IPS DF 4.7 (cell line): ENCODE measurements at regions not wholly inside any gene's neighbourhood (a gene's known extent, or its start where the extent isn't known, plus 50 kb on each side); places are given as distances from the start of the nearest gene placed in this dataset.
"Not testable (repeated sequence)": the region's sequence is repeated elsewhere in the genome, so short reads cannot be mapped to it uniquely, and the experiment has no call there.

ENCODE experiments used
- DNase-seq: peaks from one replicate; pipeline ENCODE4 v3.0.0-alpha.2; 2013; ENCODE audit warnings: low spot score; ENCODE audit errors: extremely low read depth

DNA sequence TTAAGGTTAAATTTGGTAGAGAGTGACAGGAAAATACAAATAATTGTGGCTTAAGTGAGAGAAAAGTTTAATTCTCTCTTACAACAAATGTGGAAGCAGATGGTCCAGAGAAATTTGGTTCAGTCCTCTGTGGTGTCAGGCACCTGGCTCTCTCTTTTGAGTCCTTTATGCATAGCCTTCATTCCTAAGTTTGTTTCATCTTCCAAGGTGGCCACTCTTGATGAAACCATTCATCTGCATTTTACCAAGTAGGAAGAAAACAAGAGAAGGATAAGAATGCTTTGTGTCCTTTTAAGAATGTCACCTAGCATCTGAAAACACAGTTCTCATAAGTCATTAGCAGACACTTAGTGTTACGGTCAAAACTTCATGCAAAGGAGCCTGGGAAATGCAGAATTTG is 442.5 kb downstream of the CCER1 start:
- DNase-seq = no peak

DNA sequence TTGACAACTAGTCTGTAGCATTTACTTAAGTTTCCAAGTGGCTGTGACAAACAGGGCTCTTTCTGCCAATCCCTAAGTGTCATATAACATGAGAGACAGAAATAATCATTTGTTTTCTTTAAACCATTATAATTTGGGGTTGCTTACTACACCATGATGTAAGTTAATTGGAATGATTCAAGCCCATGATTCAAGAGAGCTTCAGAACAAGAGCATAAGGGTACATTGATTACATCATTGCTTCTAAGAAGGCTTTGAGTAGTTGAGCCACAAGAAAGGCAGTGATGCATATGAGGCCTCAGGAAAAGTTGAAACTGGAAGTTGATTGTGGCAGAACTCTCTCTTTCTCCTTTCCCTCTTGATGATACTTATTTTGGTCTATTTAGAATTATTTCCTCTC is 444.0 kb downstream of the CCER1 start:
- no peak for DNase-seq

DNA sequence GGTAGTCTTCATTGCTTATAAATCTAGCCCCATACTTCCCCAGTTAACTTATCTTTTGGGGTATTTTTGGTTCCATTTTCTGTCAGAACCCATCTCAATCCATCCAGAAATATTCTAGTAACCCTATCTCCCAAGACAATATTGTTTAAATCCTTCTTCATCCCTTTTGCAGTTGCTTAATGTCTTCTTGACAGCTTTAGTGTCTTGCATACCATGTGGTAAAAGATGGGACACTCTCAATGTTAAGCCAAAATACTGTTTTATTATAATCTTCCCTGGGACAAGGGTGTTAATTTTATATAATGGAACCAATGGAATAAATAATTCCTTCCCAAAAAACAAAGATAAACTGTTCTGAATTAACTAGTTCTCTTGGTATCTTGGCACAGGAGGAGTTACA is 450.2 kb downstream of the CCER1 start:
- DNase-seq = no peak

DNA sequence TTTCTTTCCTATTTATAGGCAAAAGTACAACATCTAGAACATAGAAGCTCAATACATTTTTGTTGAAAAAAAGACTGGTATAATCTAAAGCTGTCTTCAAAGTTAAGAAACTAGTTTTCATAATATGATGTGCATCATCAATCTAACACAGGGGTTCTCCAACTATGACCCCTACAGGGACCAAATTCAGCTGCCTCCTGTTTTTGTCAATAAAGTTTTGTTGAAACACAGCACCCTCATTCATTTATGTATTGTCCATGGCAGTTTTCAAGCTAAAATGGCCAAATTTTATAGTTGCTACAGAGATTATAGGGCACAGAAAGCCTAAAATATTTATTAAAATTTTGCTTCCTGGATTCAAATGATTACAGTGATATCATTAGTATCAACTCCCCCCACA is 452.9 kb downstream of the CCER1 start:
- DNase-seq = no peak

DNA sequence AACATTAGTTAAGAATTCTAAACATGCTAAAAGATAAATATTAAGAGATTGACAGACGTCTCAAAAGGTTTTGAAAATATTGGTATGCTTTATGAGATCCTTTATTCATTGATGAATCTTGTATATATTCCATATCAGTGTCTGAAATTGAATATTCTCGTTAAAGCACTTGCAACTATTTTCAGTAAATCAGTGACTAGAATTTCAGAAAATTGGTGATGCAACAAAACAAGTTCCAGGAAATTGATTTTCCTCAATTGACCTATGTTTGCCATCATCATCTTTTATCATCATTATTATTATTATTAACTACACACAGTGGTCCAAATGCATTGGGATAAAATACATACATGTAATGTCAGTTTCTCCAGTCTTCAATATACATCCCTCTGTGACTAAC is 453.6 kb downstream of the CCER1 start:
- no peak for DNase-seq

DNA sequence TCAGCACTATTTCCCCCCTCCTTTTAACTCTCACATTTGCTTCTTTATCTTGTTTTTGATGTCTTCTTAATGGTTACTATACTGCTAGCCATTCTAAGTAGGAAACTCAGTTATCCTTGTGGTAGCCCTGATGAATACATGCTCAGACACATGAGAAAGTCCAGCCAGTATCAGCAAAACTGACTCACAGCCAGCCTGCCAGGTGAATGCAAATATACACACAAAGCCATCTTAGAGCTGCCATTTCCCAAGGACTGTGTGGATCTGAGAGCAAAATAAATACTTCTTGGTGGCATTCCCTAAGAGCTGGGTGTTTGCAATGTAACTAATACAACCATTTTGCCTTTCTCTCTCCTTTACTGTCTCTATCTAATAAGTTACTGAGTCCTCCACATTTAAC is 455.2 kb downstream of the CCER1 start:
- no peak for DNase-seq

DNA sequence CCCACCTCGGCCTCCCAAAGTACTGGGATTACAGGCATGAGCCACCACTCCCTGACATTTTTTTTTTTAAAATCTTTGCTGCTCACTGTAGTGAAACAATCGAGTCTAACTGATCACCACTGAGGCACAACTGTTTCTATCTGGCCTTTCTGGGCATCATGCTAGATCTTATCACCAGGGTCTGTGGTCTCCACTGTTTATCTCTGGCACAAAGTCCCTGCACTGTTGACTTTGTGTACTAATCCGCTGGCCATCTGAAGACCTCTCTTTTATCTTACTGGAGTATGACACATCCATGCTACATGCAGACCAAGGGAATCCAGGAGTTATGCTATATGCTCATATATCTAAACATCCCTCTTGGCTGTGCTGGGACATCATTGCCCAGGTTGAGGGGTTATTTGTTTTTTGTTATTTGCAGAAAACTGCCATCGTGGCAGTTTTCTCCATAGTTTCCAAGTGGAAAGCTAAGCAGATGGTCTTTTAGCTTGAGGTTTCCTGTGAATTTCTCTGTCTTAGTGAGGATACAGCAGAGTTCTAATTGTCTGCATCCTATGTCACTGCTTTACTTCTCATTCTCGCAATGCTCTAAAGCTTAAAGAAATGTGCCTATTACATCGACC is 456.9 kb downstream of the CCER1 start:
- DNase-seq = no peak

DNA sequence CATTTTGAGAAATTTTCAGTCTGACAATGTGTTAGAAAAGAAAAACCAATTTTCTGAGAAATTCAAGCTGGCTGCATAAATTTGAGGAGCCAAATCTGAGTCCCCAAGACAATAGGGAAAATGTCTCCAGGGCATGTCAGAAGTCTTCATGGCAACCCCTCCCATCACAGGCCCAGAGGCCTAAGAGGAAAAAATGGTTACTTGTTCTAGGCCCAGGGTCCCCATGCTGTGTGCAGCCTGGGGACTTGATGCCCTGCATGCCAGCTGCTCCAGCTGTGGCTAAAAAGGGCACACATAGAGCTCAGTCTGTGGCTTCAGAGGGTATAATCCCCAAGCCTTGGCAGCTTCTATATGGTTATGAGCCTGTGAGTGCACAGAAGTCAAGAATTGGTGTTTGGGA is 464.6 kb downstream of the CCER1 start:
- DNase-seq = no peak

DNA sequence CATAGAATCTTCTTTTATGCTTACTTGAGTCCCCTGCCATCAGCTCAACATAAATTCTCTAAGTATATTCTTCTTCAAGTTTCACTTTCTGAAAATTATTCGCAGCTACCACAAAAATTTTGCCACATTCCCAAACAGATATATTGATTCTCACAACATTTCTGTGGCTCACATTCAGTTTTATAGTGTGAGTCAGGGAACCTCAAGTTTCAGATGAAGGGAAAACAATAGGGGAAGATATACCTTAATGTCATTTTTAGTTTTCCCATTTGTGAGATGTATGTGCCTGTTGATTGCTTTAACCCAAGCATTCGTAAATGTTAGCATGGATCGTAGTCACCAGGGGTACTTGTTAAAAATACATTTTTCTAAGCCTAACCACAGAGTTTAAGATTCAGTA is 465.8 kb downstream of the CCER1 start:
- DNase-seq = no peak

DNA sequence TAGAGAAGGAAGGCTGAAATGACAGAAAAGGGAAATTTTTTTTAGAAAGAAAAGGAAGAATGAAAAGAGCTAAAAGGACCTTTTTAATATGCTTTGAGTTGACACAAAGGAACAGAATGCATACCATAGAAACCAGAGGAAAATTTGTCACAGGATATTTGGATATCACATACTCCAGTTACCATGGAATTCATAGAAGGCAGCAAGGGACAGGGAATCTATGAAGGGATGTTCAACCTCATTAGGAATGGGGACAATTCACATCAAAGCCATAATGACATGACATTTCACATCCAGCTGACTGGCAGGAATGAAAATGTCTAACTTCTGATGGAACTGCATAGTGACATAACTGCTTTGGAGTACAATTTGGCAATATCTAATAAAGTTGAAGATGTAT is 469.4 kb downstream of the CCER1 start:
- no peak for DNase-seq

DNA sequence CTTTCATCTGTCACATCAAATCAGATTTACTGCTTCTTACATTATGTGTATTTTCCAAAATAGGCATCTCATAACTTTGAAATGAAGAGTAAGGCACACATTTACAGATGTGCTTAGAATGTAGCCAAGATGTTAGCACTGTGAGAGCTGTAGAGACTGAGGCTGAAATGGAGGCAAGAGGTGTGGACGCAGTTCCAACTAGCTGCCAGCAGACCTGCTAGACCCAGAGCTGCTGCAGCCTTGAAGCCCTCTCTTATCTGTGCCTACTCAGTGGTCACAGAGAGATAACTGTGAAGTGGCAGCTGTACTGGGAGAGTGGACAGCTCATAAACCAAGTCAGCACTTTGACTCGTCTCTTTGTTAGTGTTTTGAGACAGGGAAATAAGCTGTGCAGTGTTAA is 470.9 kb downstream of the CCER1 start:
- no peak for DNase-seq

DNA sequence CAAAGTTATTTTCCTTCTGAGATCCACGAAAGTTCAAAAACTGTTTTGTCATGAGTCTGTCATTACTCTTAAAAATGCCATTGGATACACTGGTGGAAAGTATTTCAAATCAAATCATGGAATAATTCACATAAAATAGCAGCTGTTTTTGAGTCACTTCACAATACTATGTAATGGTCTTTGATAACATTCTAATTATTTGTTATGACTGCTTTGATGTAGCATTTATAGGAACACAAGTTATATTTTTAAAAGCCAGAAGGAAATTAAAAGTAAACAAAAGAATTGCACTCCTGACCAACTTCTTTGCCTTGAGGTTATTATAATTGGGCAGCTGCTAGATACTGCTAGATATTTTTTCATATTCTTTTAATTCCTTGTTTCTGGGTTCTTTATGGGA is 473.2 kb downstream of the CCER1 start:
- no peak for DNase-seq

DNA sequence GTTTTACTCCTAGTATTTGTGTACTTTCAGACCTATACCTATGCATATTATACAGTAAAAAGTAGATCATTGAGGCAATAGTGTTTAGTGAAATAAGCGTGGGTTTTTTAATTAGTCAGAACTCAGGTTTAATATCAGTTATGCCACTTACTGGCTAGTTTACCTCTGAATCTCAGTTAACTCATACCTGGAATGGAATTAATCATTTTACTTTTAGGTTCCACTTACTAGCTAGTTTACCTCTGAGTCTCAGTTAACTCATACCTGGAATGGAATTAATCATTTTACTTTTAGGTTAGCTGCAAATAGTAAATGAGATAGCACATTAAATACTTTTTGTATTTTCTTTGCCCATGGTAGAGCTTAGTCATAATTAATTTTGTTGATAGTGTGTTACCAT is 475.7 kb downstream of the CCER1 start:
- DNase-seq = no peak

DNA sequence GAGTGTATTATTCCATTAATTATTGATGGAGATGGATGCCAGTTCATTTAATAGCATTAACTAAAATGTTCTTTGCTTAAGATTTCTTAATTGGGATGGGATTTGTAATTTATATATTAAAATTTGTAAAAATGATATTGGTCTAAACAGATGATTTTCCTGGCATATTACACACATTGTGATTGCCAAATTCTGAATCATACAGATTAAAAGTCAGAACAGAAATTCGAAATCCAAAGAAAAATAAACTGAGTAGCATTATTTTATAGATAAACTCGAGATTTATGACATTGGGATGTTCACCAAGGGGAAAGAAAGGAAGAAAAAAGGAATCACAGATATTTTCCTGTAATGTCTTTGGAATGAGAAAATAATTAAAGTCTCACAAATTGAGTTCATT is 481.1 kb downstream of the CCER1 start:
- DNase-seq = no peak

DNA sequence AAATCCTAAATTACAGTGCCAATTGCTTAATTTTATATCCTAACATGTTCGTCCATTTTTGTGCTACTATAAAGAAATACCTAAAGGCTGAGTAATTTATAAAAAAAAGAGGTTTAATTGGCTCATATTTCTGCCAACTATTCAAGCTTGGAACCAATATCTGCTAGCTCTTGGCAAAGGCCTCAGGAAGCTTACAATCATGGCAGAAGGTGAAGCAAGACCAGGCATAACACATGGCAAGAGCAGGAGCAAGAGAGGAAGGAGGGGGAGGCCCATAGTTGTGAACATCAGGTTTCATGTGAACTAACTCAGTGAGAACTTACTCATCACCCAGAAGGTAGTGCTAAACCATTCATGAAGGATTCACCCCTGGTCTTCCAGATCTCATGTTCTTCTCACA is 494.3 kb downstream of the CCER1 start:
- DNase-seq = no peak

DNA sequence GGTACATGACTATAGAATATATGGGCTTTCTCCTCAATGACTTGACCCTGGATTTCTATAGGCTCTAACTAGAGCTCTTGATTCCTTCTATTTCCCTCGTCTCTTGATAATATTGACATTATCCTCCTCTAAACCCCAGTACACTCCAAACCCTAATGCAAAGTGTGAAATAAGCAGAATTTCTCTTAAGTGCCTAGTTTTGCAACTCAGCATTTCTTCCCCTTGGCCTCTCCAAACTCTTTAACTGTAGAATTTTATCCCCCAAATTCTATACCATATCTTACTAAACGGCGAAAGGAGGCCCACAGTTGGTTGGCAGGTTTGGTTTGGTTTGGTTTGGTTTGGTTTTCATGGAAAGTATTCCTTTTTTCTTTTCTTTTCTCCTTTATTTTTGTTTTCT is 498.7 kb downstream of the CCER1 start:
- no peak for DNase-seq

DNA sequence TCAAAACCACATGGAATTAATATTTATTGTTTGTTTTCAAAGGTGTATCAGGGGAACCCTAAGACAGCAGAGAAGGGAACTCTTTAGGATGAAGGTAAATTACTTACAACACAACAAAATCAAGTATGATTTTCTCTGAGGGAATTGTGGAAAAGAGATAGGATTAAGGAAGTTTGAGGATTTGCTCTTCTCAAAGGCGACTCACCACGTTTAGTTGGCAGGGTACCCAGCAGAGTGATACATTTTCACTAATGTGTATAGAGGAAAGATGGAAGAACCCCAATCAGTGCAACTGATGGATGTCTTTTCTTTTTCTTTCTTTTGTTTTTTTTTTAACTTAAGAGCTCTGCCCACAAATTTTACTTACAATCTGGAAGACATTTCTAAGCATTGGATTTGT is 499.2 kb downstream of the CCER1 start:
- DNase-seq = no peak

DNA sequence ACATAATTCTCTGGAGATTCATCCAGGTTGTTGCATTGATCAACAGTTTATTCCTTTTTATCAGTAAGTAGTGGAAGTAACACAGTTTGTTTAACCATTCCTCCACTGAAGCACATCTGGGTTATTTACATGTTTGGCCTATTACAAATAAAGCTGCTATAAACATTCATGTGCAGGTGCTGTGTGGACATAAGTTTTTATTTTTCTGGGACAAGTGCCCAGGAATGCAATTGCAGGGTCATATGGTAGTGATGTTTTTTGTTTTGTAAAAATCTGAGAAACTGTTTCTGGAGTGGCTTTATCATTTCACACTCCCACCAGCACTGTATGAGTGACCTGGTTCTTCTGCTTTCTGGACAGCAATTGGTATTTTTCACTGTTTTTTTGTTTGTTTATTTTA is 505.4 kb downstream of the CCER1 start:
- no peak for DNase-seq

DNA sequence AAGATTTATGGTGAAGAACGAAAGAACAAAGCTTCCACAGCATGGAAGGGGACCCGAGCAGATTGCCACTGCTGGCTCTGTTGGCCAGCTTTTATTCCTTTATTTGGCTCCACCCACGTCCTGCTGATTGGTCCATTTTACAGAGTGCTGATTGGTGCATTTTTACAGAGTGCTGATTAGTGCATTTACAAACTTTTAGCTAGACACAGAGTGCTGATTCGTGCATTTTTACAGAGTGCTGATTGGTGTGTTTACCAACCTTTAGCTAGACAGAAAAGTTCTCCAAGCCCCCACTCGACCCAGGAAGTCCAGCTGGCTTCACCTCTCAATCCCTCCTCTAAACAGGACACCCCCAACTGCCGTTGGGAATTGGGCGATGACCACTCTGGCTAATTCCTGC is 511.5 kb downstream of the CCER1 start:
- DNase-seq = not testable (repeated sequence)

DNA sequence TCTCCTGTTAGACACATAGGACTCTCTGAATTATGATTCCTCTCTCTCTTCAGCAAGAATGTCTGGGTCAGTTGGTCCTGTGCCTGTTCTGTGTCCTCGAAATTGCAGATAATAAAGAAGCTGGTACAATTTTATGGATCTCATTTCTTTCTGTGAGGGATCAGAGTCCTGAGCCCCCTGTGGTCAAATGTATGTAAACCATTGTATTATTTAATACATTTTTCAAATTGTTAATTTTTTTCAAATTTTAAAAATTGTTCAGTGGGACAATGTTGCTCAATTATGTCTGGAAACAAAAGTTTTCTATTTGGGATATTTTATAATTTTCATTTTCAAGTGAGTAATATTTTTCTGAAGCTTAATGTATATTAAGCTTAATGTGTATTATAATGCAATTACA is 513.5 kb downstream of the CCER1 start:
- no peak for DNase-seq

DNA sequence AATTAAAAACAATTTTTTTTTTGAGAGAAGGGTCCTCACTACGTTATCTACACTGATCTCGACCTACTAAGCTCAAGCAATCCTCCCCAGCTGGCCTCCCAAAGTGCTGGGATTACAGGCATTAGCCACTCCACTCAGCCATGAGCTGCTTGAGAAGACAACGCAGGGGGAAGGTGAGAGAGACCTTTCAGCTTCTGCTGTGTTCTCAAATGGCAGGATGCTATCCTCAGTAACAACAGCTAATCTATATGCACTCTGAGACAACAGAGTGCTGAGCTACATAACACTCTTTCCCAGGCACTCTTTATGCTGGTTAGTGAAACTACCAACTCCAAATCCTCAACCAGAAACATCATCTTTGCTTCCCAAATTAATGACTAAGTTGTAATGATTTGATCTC is 526.1 kb downstream of the CCER1 start:
- DNase-seq = no peak

DNA sequence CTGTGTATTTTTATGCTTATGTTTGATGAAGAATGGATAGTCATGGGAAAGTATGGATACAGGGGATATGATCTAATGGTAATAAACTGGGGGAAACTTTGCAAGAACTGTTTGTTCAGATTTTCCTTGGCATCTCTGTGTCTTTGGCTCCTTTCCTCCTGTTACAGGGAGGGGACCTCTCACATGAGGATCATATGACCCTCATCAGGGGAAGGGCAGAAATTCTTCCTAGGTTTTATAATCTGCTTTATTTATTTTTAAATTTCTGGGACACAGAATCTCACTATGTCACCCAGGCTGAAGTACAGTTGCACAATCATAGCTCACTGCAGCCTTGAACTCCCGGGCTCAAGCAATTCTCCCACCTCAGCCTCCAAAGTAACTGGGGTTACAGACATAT is 526.5 kb downstream of the CCER1 start:
- DNase-seq = no peak

DNA sequence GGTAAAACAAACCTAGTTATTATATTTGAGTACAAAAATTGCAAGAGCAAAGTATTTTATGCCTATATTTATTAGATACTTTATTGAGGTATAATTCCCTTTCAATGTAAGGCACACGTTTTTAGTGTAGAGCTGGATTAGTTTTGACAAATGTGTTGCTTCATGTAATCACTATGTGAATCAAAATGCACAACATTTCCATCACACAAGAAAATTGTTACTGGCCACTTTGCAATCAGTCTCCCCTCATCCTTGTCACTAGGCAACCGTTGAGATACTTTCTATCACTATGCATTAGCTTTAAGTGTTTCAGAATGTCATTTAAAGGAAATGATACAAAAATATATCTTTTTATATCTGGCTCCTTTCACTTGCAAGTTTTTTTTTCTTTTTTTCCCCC is 531.0 kb downstream of the CCER1 start:
- DNase-seq = no peak

DNA sequence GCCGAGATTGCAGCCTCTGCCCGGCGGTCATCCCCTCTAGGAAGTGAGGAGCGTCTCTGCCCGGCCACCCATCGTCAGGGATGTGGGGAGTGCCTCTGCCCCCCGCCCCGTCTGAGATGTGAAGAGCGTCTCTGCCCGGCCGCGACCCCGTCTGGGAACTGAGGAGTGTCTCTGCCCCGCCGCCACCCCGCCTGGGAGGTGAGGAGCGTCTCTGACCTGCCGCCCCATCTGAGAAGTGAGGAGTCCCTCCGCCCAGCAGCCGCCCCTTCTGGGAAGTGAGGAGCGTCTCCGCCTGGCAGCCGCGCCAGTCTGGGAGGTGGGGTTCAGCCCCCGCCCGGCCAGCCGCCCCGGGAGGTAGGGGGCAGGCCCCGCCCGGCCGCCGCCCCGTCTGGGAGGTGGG is 544.0 kb downstream of the CCER1 start:
- DNase-seq = no peak
